Fibroblast of villous mesenchyme (primary cell): ENCODE measurements at regions not wholly inside any gene's neighbourhood (a gene's known extent, or its start where the extent isn't known, plus 50 kb on each side); places are given as distances from the start of the nearest gene placed in this dataset.

ENCODE experiments used
- DNase-seq: peaks from one replicate; pipeline ENCODE4 v3.0.0-alpha.2; 2010; ENCODE audit warnings: low read depth
- H3K4me3 ChIP-seq: 2 replicates; pipeline ENCODE4 v1.5.1; 2011; ENCODE audit warnings: low read depth, mild to moderate bottlenecking, low read length
- CTCF ChIP-seq: IDR thresholded peaks from 2 replicates; pipeline ENCODE4 v1.5.1; 2012; ENCODE audit warnings: low read depth, mild to moderate bottlenecking, low read length; ENCODE audit not compliant: insufficient read depth

- no peak for DNase-seq
- no peak overlapping the region for H3K4me3 ChIP-seq
- no peak for TF ChIP-seq CTCF
These were observed 222.6 kb upstream of the NANOGP8 start for GRCh38 chr15:35307676-35308075.

GRCh38 chr15:35307026-35307425 is 221.9 kb upstream of the NANOGP8 start:
- no peak for DNase-seq
- TF ChIP-seq CTCF: no peak

GRCh38 chr15:35306361-35306981 is 221.4 kb upstream of the NANOGP8 start:
- TF ChIP-seq CTCF: no peak
- no peak overlapping the region for H3K4me3 ChIP-seq
- peak; percentile 70 for DNase-seq

More at GRCh38 chr15:35307026-35307425, 221.9 kb upstream of the NANOGP8 start:
- no peak overlapping the region for H3K4me3 ChIP-seq

- TF ChIP-seq CTCF: no peak
- DNase-seq: peak; percentile 83
- H3K4me3 ChIP-seq: no peak overlapping the region
These were observed 220.9 kb upstream of the NANOGP8 start for GRCh38 chr15:35305946-35306345.

- no peak for TF ChIP-seq CTCF
- no peak overlapping the region for H3K4me3 ChIP-seq
- no peak for DNase-seq
These were observed 220.0 kb upstream of the NANOGP8 start for GRCh38 chr15:35305031-35305550.

GRCh38 chr15:35304389-35304788 is 219.3 kb upstream of the NANOGP8 start:
- TF ChIP-seq CTCF: no peak
- no peak overlapping the region for H3K4me3 ChIP-seq
- peak; percentile 49 for DNase-seq

- H3K4me3 ChIP-seq: no peak overlapping the region
- TF ChIP-seq CTCF: no peak
- DNase-seq: no peak
These were observed 217.2 kb upstream of the NANOGP8 start for GRCh38 chr15:35302334-35302733.
